NCI-H1436 treated with DMSO at 0.1 percent for 48 hours (cell line): ENCODE measurements at regions not wholly inside any gene's neighbourhood (a gene's known extent, or its start where the extent isn't known, plus 50 kb on each side); places are given as distances from the start of the nearest gene placed in this dataset.
"Not testable (repeated sequence)": the region's sequence is repeated elsewhere in the genome, so short reads cannot be mapped to it uniquely, and the experiment has no call there.

Source experiments
- DNase-seq: peaks from one replicate; lab custom pipeline; 2025; lab: John Stamatoyannopoulos, UW

GRCh38 chr4:85018983-85019382, 52.5 kb upstream of the WDFY3 start:
- no peak for DNase-seq

- no peak for DNase-seq
These were observed 52.9 kb upstream of the WDFY3 start for GRCh38 chr4:85019411-85019810.

- DNase-seq = no peak
These were observed 58.2 kb upstream of the WDFY3 start for GRCh38 chr4:85024671-85025070.

- no peak for DNase-seq
These were observed 62.4 kb upstream of the WDFY3 start for GRCh38 chr4:85028910-85029309.

- no peak for DNase-seq
These were observed 63.0 kb upstream of the WDFY3 start for GRCh38 chr4:85029453-85029852.

- no peak for DNase-seq
These were observed 63.7 kb upstream of the WDFY3 start for GRCh38 chr4:85030156-85030555.

- DNase-seq = not testable (repeated sequence)
These were observed 67.3 kb upstream of the WDFY3 start for GRCh38 chr4:85033838-85034237.

GRCh38 chr4:85039526-85039925, 73.0 kb upstream of the WDFY3 start:
- no peak for DNase-seq

- DNase-seq = not testable (repeated sequence)
These were observed 77.5 kb upstream of the WDFY3 start for GRCh38 chr4:85043812-85044496.

- DNase-seq = peak; percentile 28
These were observed 84.2 kb upstream of the WDFY3 start for GRCh38 chr4:85050736-85051135.

- DNase-seq = no peak
These were observed 85.0 kb upstream of the WDFY3 start for GRCh38 chr4:85051526-85051925.

GRCh38 chr4:85054925-85055324, 88.4 kb upstream of the WDFY3 start:
- DNase-seq = not testable (repeated sequence)

GRCh38 chr4:85058551-85058950, 92.1 kb upstream of the WDFY3 start:
- no peak for DNase-seq

- no peak for DNase-seq
These were observed 95.5 kb upstream of the WDFY3 start for GRCh38 chr4:85061974-85062373.

- no peak for DNase-seq
These were observed 96.0 kb upstream of the WDFY3 start for GRCh38 chr4:85062466-85062865.

- DNase-seq = no peak
These were observed 100.9 kb upstream of the WDFY3 start for GRCh38 chr4:85067342-85067741.

- no peak for DNase-seq
These were observed 111.5 kb upstream of the WDFY3 start for GRCh38 chr4:85078016-85078415.

GRCh38 chr4:85081196-85081595, 114.7 kb upstream of the WDFY3 start:
- DNase-seq = no peak

GRCh38 chr4:85084371-85085094, 118.0 kb upstream of the WDFY3 start:
- peak; percentile 57 for DNase-seq

GRCh38 chr4:85086721-85087120, 120.2 kb upstream of the WDFY3 start:
- DNase-seq = no peak

- peak; percentile 49 for DNase-seq
These were observed 126.0 kb upstream of the WDFY3 start for GRCh38 chr4:85092536-85092935.

GRCh38 chr4:85092943-85093342, 126.5 kb upstream of the WDFY3 start:
- DNase-seq = no peak

GRCh38 chr4:85094735-85095134, 128.2 kb upstream of the WDFY3 start:
- no peak for DNase-seq

- no peak for DNase-seq
These were observed 136.1 kb upstream of the WDFY3 start for GRCh38 chr4:85102606-85103005.
